ENCODE measurements at regions not wholly inside any gene's neighbourhood (a gene's known extent, or its start where the extent isn't known, plus 50 kb on each side); places are given as distances from the start of the nearest gene placed in this dataset.

- TF ChIP-seq CTCF (IDR thresholded peaks at IDR 0.05) (no peak), POLR2A (IDR thresholded peaks at IDR 0.05) (no peak)
Observed at GRCh38 chr12:14279845-14280244, 85.6 kb upstream of the ATF7IP start.

Measured in esophagus squamous epithelium (tissue), 4 donors.